ENCODE measurements at regions not wholly inside any gene's neighbourhood (a gene's known extent, or its start where the extent isn't known, plus 50 kb on each side); places are given as distances from the start of the nearest gene placed in this dataset.

DNA sequence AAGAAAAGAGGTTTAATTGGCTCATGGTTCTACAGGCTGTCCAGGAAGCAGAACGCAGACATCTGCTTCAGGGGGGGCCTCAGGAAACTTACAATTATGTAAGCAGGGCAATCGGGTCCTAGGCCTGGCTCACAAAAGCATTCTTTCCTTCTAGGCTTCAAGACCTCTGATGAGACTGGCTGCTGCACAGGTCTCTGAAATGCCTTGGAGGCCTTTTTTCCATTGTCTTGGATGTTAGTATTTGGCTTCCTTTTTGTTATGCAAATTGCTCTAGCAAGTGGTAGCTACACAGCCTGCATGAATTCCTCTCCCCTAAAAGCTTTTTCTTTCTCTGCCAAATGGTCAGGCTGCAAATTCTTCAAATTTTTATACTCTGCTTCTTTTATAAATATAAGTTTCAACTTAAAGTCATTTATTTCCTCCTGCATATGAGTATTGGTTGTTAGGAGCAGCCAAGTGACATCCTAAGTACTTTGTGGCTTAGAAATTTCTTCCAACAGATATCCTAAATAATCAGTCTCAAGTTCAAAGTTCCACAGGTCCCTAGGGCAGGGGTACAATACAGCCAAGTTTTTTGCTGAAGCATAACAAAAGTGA is 83.1 kb upstream of the SEMA3A start:
- TF ChIP-seq, protein P1, sequence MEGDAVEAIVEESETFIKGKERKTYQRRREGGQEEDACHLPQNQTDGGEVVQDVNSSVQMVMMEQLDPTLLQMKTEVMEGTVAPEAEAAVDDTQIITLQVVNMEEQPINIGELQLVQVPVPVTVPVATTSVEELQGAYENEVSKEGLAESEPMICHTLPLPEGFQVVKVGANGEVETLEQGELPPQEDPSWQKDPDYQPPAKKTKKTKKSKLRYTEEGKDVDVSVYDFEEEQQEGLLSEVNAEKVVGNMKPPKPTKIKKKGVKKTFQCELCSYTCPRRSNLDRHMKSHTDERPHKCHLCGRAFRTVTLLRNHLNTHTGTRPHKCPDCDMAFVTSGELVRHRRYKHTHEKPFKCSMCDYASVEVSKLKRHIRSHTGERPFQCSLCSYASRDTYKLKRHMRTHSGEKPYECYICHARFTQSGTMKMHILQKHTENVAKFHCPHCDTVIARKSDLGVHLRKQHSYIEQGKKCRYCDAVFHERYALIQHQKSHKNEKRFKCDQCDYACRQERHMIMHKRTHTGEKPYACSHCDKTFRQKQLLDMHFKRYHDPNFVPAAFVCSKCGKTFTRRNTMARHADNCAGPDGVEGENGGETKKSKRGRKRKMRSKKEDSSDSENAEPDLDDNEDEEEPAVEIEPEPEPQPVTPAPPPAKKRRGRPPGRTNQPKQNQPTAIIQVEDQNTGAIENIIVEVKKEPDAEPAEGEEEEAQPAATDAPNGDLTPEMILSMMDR (IDR thresholded peaks at IDR 0.05): no peak
- TF ChIP-seq POLR2A (IDR thresholded peaks at IDR 0.05): no peak

Measured in thyroid gland (tissue), 4 donors.